GM12873 (cell line): ENCODE measurements at regions not wholly inside any gene's neighbourhood (a gene's known extent, or its start where the extent isn't known, plus 50 kb on each side); places are given as distances from the start of the nearest gene placed in this dataset.

Source experiments
- CTCF ChIP-seq: IDR thresholded peaks from 2 replicates; pipeline ENCODE4 v1.5.1; 2012; ENCODE audit warnings: low read depth, mild to moderate bottlenecking, moderate library complexity, low read length, control low read depth; ENCODE audit not compliant: insufficient read depth; ENCODE audit errors: missing control alignments

- TF ChIP-seq CTCF, result no peak
Observed at GRCh38 chr3:28672406-28672805, 323.8 kb upstream of the AZI2 start.

DNA sequence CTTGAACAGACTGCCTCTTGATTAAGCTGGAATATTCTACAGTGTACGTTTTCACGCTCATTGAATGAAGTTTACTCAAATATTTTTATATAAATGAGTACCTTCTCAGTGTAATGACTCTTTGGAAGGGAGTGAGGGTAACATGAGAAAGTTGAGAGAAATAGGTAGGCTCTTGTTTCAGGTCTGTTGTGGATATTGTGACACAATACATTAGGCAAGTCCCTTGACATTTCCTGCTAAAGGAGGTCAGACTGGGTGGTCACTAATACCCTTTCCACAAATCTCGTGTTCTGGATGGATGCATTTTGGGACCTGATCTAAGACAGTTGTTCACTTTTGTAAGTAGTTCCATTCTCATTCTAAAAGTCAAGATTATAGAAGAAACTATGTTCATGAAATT is 324.8 kb upstream of the AZI2 start:
- TF ChIP-seq CTCF, result no peak

- TF ChIP-seq CTCF, result no peak
Observed at GRCh38 chr3:28674212-28674611, 325.6 kb upstream of the AZI2 start.

DNA sequence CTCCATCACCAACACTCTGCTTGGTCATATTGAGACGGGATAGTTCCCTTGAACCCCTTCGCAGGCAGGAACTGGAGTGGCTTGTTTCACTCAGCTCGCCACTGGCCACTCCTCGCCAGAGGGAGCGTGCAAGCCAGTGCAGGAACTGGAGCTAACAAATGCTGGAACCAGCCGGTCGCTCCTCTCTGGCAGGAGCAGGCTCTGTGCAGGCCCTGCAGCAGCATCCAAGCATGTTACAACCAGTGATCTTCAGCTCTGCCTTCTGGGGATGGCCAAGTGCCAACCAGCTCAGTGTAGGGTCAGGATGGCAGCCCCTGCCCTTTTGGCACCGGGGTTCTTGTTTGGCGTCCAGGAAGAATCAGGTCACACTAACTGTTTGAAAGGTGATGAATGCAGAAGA is 329.0 kb upstream of the AZI2 start:
- TF ChIP-seq CTCF, result no peak

DNA sequence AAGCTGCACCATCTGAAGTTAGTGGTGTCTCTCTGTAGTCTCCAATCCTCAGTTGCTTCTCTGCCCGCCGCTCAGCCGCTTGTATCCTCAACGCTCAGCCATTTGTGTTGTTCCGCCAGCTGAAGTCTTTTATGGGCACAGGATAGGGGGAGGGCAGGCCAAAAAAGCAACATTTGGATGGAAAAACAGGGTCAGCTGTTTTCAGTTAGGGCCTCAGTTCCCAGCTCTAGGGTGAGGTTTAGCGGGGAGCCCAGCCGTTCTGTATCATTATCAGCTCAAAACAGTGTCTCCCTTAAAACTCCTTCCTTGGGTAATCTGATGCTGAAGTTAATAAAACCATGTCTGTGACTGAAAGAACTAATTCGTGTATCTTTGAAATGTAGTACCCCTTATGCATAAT is 329.5 kb upstream of the AZI2 start:
- no peak for TF ChIP-seq CTCF

GRCh38 chr3:28680050-28680449 is 331.4 kb upstream of the AZI2 start:
- no peak for TF ChIP-seq CTCF

DNA sequence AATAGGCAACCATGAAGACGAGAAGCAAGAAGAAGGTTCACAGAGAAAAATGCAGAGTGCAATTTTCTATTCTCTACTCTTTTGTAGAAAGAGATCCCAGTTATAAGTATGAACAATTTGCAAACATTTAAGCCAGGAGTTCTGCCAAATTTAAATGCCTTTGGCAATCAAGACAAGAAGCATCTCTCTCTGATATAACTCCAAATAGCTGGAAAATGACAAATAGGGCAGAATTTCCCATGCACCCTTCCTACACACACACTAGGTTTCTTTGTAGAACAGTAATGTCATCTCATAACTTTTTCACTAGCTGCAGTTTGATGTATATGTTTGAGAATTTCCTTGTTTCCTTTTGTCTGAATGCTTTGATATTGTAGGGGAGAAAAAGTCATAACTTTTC is 333.5 kb upstream of the AZI2 start:
- TF ChIP-seq CTCF, result no peak

DNA sequence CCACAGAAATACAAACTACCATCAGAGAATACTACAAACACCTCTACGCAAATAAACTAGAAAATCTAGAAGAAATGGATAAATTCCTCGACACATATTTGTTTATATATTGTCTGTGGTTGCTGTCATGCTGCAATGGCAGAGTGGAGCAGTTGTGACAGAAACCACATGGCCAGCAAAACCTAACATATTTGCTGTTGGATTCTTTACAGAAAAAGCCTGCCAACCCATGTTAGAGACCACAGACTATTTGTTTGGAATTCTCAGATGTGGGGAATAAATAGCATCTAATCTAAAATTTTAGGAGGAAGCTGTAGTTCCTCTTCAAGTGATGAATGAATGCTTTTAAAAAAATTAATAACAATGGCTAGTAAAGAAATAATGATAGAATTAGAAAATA is 341.6 kb upstream of the AZI2 start:
- no peak for TF ChIP-seq CTCF
